ENCODE measurements at regions not wholly inside any gene's neighbourhood (a gene's known extent, or its start where the extent isn't known, plus 50 kb on each side); places are given as distances from the start of the nearest gene placed in this dataset.
"Not testable (repeated sequence)": the region's sequence is repeated elsewhere in the genome, so short reads cannot be mapped to it uniquely, and the experiment has no call there.

DNA sequence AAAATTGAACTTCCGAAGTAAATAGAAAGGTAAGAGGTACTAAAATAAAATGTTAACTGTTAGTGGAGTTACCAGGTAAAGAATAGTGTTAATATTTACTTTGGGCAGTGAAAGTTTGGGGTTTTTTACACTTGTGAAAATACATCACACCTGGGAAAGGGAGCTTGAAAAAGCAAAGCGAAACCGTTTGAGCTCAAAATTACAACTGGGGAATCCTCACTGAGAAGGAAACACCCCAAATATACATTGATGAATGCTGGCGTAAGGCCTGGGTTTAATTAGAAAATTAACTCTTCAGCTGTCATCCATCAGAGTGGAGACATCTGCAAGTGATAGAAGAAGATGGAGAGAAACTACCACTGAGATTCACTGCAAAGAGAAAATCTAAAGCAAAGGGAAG is 1153.0 kb downstream of the SLITRK5 start:
- Histone ChIP-seq H3K27me3 (ENCODE audit: insufficient read depth, low read depth) (no peaks in the 10 kb centered on the region), H3K4me3 (no peak overlapping the region), H3K4me2 (no peak overlapping the region), H3K36me3 (ENCODE audit: low read depth) (no peaks in the 10 kb centered on the region), H4K20me1 (ENCODE audit: insufficient read depth) (no peaks in the 10 kb centered on the region), H3K9me3 (ENCODE audit: insufficient read depth, low read depth) (no peaks in the 10 kb centered on the region), H3K79me2 (ENCODE audit: low read depth) (no peaks in the 10 kb centered on the region), H3K27ac (no peak overlapping the region), H3K9me2 (ENCODE audit: insufficient read depth) (no peaks in the 10 kb centered on the region), H3F3A (ENCODE audit: insufficient read depth, low read depth) (no peaks in the 10 kb centered on the region), H3K4me1 (replicated peaks; ENCODE audit: insufficient read depth) (no peaks in the 10 kb centered on the region), H2AFZ (no peak overlapping the region)
- TF ChIP-seq CTCF (conservative IDR thresholded peaks at IDR 0.05) (no peak), EZH2 (IDR thresholded peaks at IDR 0.05; ENCODE audit: low read depth) (no peak)
- POLR2A ChIA-PET (ENCODE audit: unreplicated experiment), result interaction anchor here (0.6 kb wide), 1 partner anchor 102 kb away, joined by 13 read pairs; no protein-coding TSS in a partner anchor
- no TSS peak for BruUV-seq (replicated peaks)
- CTCF ChIA-PET, result no interaction called here
- DNase-seq, result no peak
- intact Hi-C loops (cut with micrococcal nuclease; ENCODE audit: unreplicated experiment), result no loop called here

- Histone ChIP-seq H3K4me3 (no peak overlapping the region), H3K27me3 (ENCODE audit: insufficient read depth, low read depth) (no peaks in the 10 kb centered on the region), H3K79me2 (ENCODE audit: low read depth) (no peaks in the 10 kb centered on the region), H3K9me2 (ENCODE audit: insufficient read depth) (no peaks in the 10 kb centered on the region), H3K4me2 (no peak overlapping the region), H3F3A (ENCODE audit: insufficient read depth, low read depth) (no peaks in the 10 kb centered on the region), H3K9me3 (ENCODE audit: insufficient read depth, low read depth) (no peaks in the 10 kb centered on the region), H3K4me1 (replicated peaks; ENCODE audit: insufficient read depth) (no peaks in the 10 kb centered on the region), H4K20me1 (ENCODE audit: insufficient read depth) (no peaks in the 10 kb centered on the region), H3K36me3 (ENCODE audit: low read depth) (no peaks in the 10 kb centered on the region), H3K27ac (no peak overlapping the region), H2AFZ (no peak overlapping the region)
- TF ChIP-seq CTCF (conservative IDR thresholded peaks at IDR 0.05) (no peak), EZH2 (IDR thresholded peaks at IDR 0.05; ENCODE audit: low read depth) (no peak)
- DNase-seq, result no peak
- ChIA-PET POLR2A (ENCODE audit: unreplicated experiment) (no interaction called here), CTCF (no interaction called here)
- no TSS peak for BruUV-seq (replicated peaks)
- intact Hi-C loops (cut with micrococcal nuclease; ENCODE audit: unreplicated experiment), result no loop called here
Observed at GRCh38 chr13:88840085-88840484, 1168.9 kb downstream of the SLITRK5 start.

GRCh38 chr13:88852293-88852692 is 1181.1 kb downstream of the SLITRK5 start:
- H3F3A ChIP-seq (ENCODE audit: insufficient read depth, low read depth); CTCF ChIA-PET; H3K4me3 ChIP-seq; intact Hi-C loops (cut with micrococcal nuclease; ENCODE audit: unreplicated experiment); H3K36me3 ChIP-seq (ENCODE audit: low read depth); H3K9me2 ChIP-seq (ENCODE audit: insufficient read depth); H3K27me3 ChIP-seq (ENCODE audit: insufficient read depth, low read depth); H3K79me2 ChIP-seq (ENCODE audit: low read depth); H3K4me2 ChIP-seq; H3K27ac ChIP-seq; H4K20me1 ChIP-seq (ENCODE audit: insufficient read depth); H3K9me3 ChIP-seq (ENCODE audit: insufficient read depth, low read depth); H3K4me1 ChIP-seq (replicated peaks; ENCODE audit: insufficient read depth); H2AFZ ChIP-seq; DNase-seq; BruUV-seq (replicated peaks): not testable (repeated sequence)
- POLR2A ChIA-PET (ENCODE audit: unreplicated experiment), result interaction anchor here (0.6 kb wide), 1 partner anchor 45 kb away, joined by 3 read pairs; no protein-coding TSS in a partner anchor

DNA sequence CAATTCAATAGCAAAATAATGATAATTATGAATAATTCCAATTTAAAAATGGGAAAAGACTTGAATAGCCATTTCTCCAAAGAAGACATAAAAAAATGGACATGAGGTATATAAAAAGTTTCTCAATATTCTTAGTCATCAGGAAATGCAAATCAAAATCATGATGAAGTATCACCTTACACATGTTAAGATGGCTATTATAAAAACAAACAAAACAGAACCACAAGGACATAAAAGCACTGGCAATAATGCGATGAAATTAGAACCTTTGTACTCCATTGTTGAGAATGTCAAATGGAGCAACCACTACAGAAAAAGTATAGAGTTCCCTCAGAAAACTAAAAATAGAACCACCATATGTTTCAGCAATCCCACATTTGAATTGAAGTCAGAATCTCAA is 1186.1 kb downstream of the SLITRK5 start:
- no peak for DNase-seq
- POLR2A ChIA-PET (ENCODE audit: unreplicated experiment), result no interaction called here
- H3K27me3 ChIP-seq (ENCODE audit: insufficient read depth, low read depth), result no peaks in the 10 kb centered on the region
- H3K27ac ChIP-seq, result no peak overlapping the region
- CTCF ChIA-PET, result no interaction called here
- no peaks in the 10 kb centered on the region for H3K9me3 ChIP-seq (ENCODE audit: insufficient read depth, low read depth)
- no peak overlapping the region for H3K4me2 ChIP-seq
- H2AFZ ChIP-seq, result no peak overlapping the region
- H3K9me2 ChIP-seq (ENCODE audit: insufficient read depth), result no peaks in the 10 kb centered on the region; the same call in 1 of the 2 replicates
- H3K4me3 ChIP-seq, result no peak overlapping the region
- no peaks in the 10 kb centered on the region for H3F3A ChIP-seq (ENCODE audit: insufficient read depth, low read depth)
- TF ChIP-seq EZH2 (IDR thresholded peaks at IDR 0.05; ENCODE audit: low read depth), result no peak
- TF ChIP-seq CTCF (conservative IDR thresholded peaks at IDR 0.05), result no peak
- no peaks in the 10 kb centered on the region for H3K4me1 ChIP-seq (replicated peaks; ENCODE audit: insufficient read depth)
- no peaks in the 10 kb centered on the region for H4K20me1 ChIP-seq (ENCODE audit: insufficient read depth)
- BruUV-seq (replicated peaks), result no TSS peak
- H3K36me3 ChIP-seq (ENCODE audit: low read depth), result no peaks in the 10 kb centered on the region
- H3K79me2 ChIP-seq (ENCODE audit: low read depth), result no peaks in the 10 kb centered on the region
- intact Hi-C loops (cut with micrococcal nuclease; ENCODE audit: unreplicated experiment), result no loop called here
